HCT116 (cell line): ENCODE measurements at regions not wholly inside any gene's neighbourhood (a gene's known extent, or its start where the extent isn't known, plus 50 kb on each side); places are given as distances from the start of the nearest gene placed in this dataset.

Experiments
- ATAC-seq: fragments of 200-7000 bp; cut with Tn5 transposase; 2 replicates; pipeline ENCODE4 v1.9.1; 2020; ENCODE audit warnings: mild to moderate bottlenecking, moderate library complexity
- BruUV-seq: library from RNA; stranded (reverse); fragments of 400-500 nt; replicated peaks from 2 replicates; lab custom pipeline; 2021; lab: Mats Ljungman, UMichigan
- CTCF ChIA-PET: fragments of 300-600 bp; sonication (Branson Sonifier 250); formaldehyde crosslinking; loops from one replicate; lab custom pipeline; 2021; ENCODE audit warnings: antibody characterized with exemption; lab: Charles Lee
- POLR2A ChIA-PET: fragments of 300-600, 350-600 bp; sonication (Branson Sonifier 250); formaldehyde crosslinking; loops from one replicate; lab custom pipeline; 2021; ENCODE audit warnings: antibody characterized with exemption; lab: Charles Lee
- RAD21 ChIA-PET, 2 experiments: fragments of 300-600 bp; sonication (Branson Sonifier 250); formaldehyde crosslinking; loops; one replicate each; lab custom pipeline; 2023; ENCODE audit warnings: low total read pairs in 2 of 2; ENCODE audit not compliant: uncharacterized antibody in 2 of 2, unreplicated experiment in 2 of 2, low non-redundant PET in 1 of 2; lab: Charles Lee
- DNase-seq: peaks from one replicate; pipeline ENCODE4 v3.0.0-alpha.2; 2010; ENCODE audit warnings: low read depth, low spot score
- H2AFZ ChIP-seq: fragments of 200-600 bp; shearing (Covaris generic), sonication (generic); 2 replicates; pipeline ENCODE4 v1.6.1; 2017; ENCODE audit warnings: low read depth, mixed run types, mixed read lengths, antibody characterized with exemption, low read length; ENCODE audit not compliant: poor library complexity, severe bottlenecking
- H3K27ac ChIP-seq: 2 replicates; pipeline ENCODE4 v1.5.1; 2012; ENCODE audit warnings: low read depth, low read length
- H3K27me3 ChIP-seq: fragments of 200-600 bp; sonication (generic); 2 replicates; pipeline ENCODE4 v1.6.1; 2016; ENCODE audit warnings: mixed run types, low read length, mixed read lengths; ENCODE audit not compliant: insufficient read depth
- H3K36me3 ChIP-seq, 2 experiments: fragments of 200-500 bp in 1 of 2; fragments of 200-600 bp in 1 of 2; sonication (Bioruptor generic) in 1 of 2; sonication (generic) in 1 of 2; 2 replicates each; pipeline versions ENCODE4 v1.5.1 to v1.6.1; 2014 to 2016; ENCODE audit warnings: low read length in 2 of 2, inconsistent platforms in 1 of 2, mixed read lengths in 1 of 2, mixed run types in 1 of 2; ENCODE audit not compliant: insufficient read depth in 2 of 2, control insufficient read depth in 1 of 2
- H3K4me1 ChIP-seq, 2 experiments: fragments of 200-600 bp in 1 of 2; sonication (generic) in 1 of 2; 2 replicates each; pipeline versions ENCODE4 v1.5.1 to v1.6.1; 2012 to 2017; ENCODE audit warnings: low read length in 2 of 2, inconsistent platforms in 1 of 2, mild to moderate bottlenecking in 1 of 2, mixed read lengths in 1 of 2, mixed run types in 1 of 2, moderate library complexity in 1 of 2; ENCODE audit not compliant: insufficient read depth in 2 of 2, control insufficient read depth in 1 of 2
- H3K4me2 ChIP-seq: fragments of 200-600 bp; sonication (generic); 2 replicates; pipeline ENCODE4 v1.6.1; 2017; ENCODE audit warnings: mixed run types, low read length, mixed read lengths
- H3K4me3 ChIP-seq, 2 experiments: fragments of 200-600 bp in 1 of 2; sonication (generic) in 1 of 2; replicated peaks in 1 of 2; 2 replicates each; pipeline ENCODE4 v1.5.1; 2011 to 2016; ENCODE audit warnings: low read length in 2 of 2, control low read depth in 1 of 2, low read depth in 1 of 2, mild to moderate bottlenecking in 1 of 2, mixed read lengths in 1 of 2, mixed run types in 1 of 2
- H3K79me2 ChIP-seq: fragments of 200-600 bp; sonication (generic); 2 replicates; pipeline ENCODE4 v1.6.1; 2017; ENCODE audit warnings: mild to moderate bottlenecking, mixed run types, low read length, moderate library complexity, mixed read lengths; ENCODE audit not compliant: insufficient read depth
- H3K9ac ChIP-seq: fragments of 200-600 bp; sonication (generic); 2 replicates; pipeline ENCODE4 v1.6.1; 2016; ENCODE audit warnings: low read length, mixed read lengths
- H3K9me2 ChIP-seq: fragments of 200-600 bp; sonication (generic), shearing (Covaris generic); 2 replicates; pipeline ENCODE4 v1.6.1; 2017; ENCODE audit warnings: mixed run types, mild to moderate bottlenecking, moderate library complexity; ENCODE audit not compliant: insufficient read depth
- H3K9me3 ChIP-seq, 2 experiments: fragments of 200-500 bp in 1 of 2; fragments of 200-600 bp in 1 of 2; sonication (Bioruptor generic) in 1 of 2; sonication (generic) in 1 of 2; 2 replicates each; pipeline ENCODE4 v1.6.1; 2014 to 2017; ENCODE audit warnings: low read length in 2 of 2, mixed read lengths in 2 of 2, inconsistent platforms in 1 of 2, low read depth in 1 of 2, mild to moderate bottlenecking in 1 of 2, mixed run types in 1 of 2, moderate library complexity in 1 of 2; ENCODE audit not compliant: control insufficient read depth in 1 of 2, insufficient read depth in 1 of 2
- H4K20me1 ChIP-seq: fragments of 200-600 bp; sonication (generic), shearing (Covaris generic); 2 replicates; pipeline ENCODE4 v1.6.1; 2017; ENCODE audit warnings: mixed run types, mild to moderate bottlenecking, moderate library complexity; ENCODE audit not compliant: insufficient read depth
- CBX3 ChIP-seq: IDR thresholded peaks from 2 replicates; pipeline ENCODE4 v1.6.1; 2012; ENCODE audit warnings: low read depth
- ELF1 ChIP-seq: IDR thresholded peaks from 2 replicates; pipeline ENCODE4 v1.6.1; 2012; ENCODE audit warnings: low read depth, borderline replicate concordance
- EZH2 ChIP-seq: fragments of 200-600 bp; sonication (generic); IDR thresholded peaks from 2 replicates; pipeline ENCODE4 v1.6.1; 2017; ENCODE audit warnings: antibody characterized with exemption, mixed run types
- EZH2phosphoT487 ChIP-seq: fragments of 200-600 bp; IDR thresholded peaks from 2 replicates; pipeline ENCODE4 v1.6.1; 2018; ENCODE audit warnings: antibody characterized with exemption, borderline replicate concordance
- JUND ChIP-seq: IDR thresholded peaks from 2 replicates; pipeline ENCODE4 v1.6.1; 2012
- REST ChIP-seq: IDR thresholded peaks from 2 replicates; pipeline ENCODE4 v1.6.1; 2012; ENCODE audit warnings: low read depth
- SIN3A ChIP-seq: IDR thresholded peaks from 2 replicates; pipeline ENCODE4 v1.6.1; 2012; ENCODE audit warnings: low read depth
- SP1 ChIP-seq: IDR thresholded peaks from 2 replicates; pipeline ENCODE4 v1.6.1; 2012; ENCODE audit warnings: low read depth
- SRF ChIP-seq: IDR thresholded peaks from 2 replicates; pipeline ENCODE4 v1.6.1; 2012; ENCODE audit warnings: low read depth
- TCF7L2 ChIP-seq: IDR thresholded peaks from 2 replicates; pipeline ENCODE4 v1.7.0; 2011; ENCODE audit warnings: borderline replicate concordance, inconsistent platforms; ENCODE audit not compliant: insufficient read depth, insufficient read length; ENCODE audit errors: extremely low read depth
- ZBTB33 ChIP-seq: IDR thresholded peaks from 2 replicates; pipeline ENCODE4 v1.6.1; 2011; ENCODE audit warnings: mild to moderate bottlenecking, low read length, moderate library complexity; ENCODE audit not compliant: insufficient replicate concordance; ENCODE audit errors: extremely low read depth
- ZFX ChIP-seq: fragments of 450-650 bp; IDR thresholded peaks from 2 replicates; pipeline ENCODE4 v1.6.1; 2017
- ZNF274 ChIP-seq: fragments of 200-500 bp; sonication (Bioruptor generic); IDR thresholded peaks from 2 replicates; pipeline ENCODE4 v1.6.1; 2014; ENCODE audit warnings: mild to moderate bottlenecking, low read depth, low read length, inconsistent platforms
- intact Hi-C: fragments of 100-400 bp; cut with micrococcal nuclease; formaldehyde crosslinking; loops from 2 replicates; pipeline ENCODE4 v1.10.0; 2022
- TF ChIP-seq, protein P1 (sequence below): IDR thresholded peaks from 2 replicates; pipeline ENCODE4 v1.6.1; 2012

DNA sequence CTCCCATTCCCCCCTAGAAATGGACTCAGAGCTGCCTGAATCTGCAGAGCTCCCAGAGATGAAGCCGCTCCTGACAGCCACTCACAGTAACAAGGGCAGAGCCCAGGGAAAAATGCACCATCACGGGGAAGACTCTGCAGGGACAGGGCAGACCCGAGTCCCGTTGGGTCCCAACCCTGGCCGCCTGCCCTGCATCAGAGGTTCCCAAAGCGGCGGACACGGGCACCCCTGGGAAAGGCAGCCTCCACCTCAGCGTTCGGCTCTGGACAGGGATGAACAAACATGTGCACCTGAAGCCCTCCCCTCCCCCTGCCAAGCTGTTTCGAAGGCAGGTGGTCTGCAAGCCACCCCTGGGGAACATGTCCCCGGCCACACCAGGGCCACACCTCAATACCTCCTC lies 320.4 kb downstream of the ADGRD1 start:
- POLR2A ChIA-PET = no interaction called here
- Histone ChIP-seq H3K9me2 (no peaks in the 10 kb centered on the region), H3K9me3 (no peaks in the 10 kb centered on the region), H3K4me2 (no peak overlapping the region), H3K4me3 (no peak overlapping the region), H3K27me3 (no peaks in the 10 kb centered on the region), H3K36me3 (no peaks in the 10 kb centered on the region), H3K79me2 (no peaks in the 10 kb centered on the region), H2AFZ (no peak overlapping the region), H3K27ac (no peak overlapping the region), H4K20me1 (no peaks in the 10 kb centered on the region), H3K4me1 (no peaks in the 10 kb centered on the region), H3K9ac (no peak overlapping the region)
- RAD21 ChIA-PET = no interaction called here
- ATAC-seq = no peak
- CTCF ChIA-PET = no interaction called here
- no TSS peak for BruUV-seq
- intact Hi-C loops = no loop called here
- DNase-seq = no peak
- TF ChIP-seq ZBTB33 (no peak), TCF7L2 (no peak)

- BruUV-seq = no TSS peak
- ChIA-PET RAD21 (no interaction called here), CTCF (no interaction called here), POLR2A (no interaction called here)
- H3K36me3 ChIP-seq = no peaks in the 10 kb centered on the region
- intact Hi-C loops = no loop called here
- no peaks in the 10 kb centered on the region for H3K27me3 ChIP-seq
- H3K4me1 ChIP-seq = no peaks in the 10 kb centered on the region
- DNase-seq (no peak), ATAC-seq (no peak)
- H3K79me2 ChIP-seq = no peaks in the 10 kb centered on the region
- H2AFZ ChIP-seq = no peak overlapping the region
- H3K4me2 ChIP-seq = no peak overlapping the region
- no peaks in the 10 kb centered on the region for H3K9me2 ChIP-seq
- H4K20me1 ChIP-seq = no peaks in the 10 kb centered on the region
- no peak overlapping the region for H3K27ac ChIP-seq
- H3K9me3 ChIP-seq = no peaks in the 10 kb centered on the region
- no peak overlapping the region for H3K9ac ChIP-seq
- no peak overlapping the region for H3K4me3 ChIP-seq
- TF ChIP-seq, protein P1, sequence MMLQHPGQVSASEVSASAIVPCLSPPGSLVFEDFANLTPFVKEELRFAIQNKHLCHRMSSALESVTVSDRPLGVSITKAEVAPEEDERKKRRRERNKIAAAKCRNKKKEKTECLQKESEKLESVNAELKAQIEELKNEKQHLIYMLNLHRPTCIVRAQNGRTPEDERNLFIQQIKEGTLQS = no peak
- TF ChIP-seq REST = no peak
- TF ChIP-seq SP1 = no peak
- no peak for TF ChIP-seq EZH2
- no peak for TF ChIP-seq SIN3A
- TF ChIP-seq ELF1 = no peak
- no peak for TF ChIP-seq SRF
- TF ChIP-seq EZH2phosphoT487 = no peak
- no peak for TF ChIP-seq ZBTB33
- no peak for TF ChIP-seq ZFX
- TF ChIP-seq CBX3 = no peak
- no peak for TF ChIP-seq ZNF274
- no peak for TF ChIP-seq JUND
These were observed 321.2 kb downstream of the ADGRD1 start for GRCh38 chr12:131274906-131275305.
